ENCODE measurements at regions not wholly inside any gene's neighbourhood (a gene's known extent, or its start where the extent isn't known, plus 50 kb on each side); places are given as distances from the start of the nearest gene placed in this dataset.

DNA sequence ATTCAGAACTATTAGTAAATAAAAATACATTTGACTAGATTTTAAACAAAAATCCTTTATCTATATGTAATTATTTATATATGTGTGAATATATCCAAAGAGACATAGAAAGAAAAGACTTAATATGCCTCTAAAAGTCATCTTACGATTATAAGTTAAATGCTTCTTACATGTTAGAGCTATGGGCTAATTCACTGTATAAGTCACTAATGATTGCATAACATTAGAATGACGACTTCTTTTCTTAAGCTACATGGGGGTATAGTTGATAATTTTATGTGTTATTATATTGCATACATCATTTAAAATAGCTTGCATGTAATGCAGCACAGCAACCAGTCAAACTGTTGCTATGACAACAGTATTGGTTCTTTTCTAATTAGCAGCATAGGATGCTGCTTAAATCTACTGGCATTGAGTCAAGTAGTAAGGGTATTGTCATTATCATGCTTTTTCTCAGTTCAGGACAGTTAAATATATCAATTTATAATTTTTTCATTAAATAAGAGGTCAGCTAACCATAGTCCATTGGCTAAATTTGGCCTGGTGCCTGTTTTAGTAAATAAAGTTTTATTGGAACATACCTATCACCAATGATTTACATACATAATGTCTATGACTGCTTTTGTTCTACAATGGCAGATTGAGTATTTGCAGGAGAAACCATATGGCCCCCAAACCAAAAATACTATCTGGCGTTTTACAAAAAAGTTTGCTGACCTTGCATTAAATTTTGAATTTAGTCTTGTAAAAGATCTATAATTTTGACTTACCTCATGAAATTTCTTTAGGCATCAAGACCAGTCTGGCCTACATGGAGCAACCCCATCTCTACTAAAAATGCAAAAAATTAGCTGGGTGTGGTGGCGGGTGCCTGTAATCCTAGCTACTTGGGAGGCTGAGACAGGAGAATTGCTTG is 207.7 kb upstream of the ZSWIM2 start:
- TF ChIP-seq, protein P1, sequence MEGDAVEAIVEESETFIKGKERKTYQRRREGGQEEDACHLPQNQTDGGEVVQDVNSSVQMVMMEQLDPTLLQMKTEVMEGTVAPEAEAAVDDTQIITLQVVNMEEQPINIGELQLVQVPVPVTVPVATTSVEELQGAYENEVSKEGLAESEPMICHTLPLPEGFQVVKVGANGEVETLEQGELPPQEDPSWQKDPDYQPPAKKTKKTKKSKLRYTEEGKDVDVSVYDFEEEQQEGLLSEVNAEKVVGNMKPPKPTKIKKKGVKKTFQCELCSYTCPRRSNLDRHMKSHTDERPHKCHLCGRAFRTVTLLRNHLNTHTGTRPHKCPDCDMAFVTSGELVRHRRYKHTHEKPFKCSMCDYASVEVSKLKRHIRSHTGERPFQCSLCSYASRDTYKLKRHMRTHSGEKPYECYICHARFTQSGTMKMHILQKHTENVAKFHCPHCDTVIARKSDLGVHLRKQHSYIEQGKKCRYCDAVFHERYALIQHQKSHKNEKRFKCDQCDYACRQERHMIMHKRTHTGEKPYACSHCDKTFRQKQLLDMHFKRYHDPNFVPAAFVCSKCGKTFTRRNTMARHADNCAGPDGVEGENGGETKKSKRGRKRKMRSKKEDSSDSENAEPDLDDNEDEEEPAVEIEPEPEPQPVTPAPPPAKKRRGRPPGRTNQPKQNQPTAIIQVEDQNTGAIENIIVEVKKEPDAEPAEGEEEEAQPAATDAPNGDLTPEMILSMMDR (IDR thresholded peaks at IDR 0.05; ENCODE audit: insufficient read depth, low read length, poor library complexity, severe bottlenecking): no peak
- TF ChIP-seq EZH2phosphoT487 (conservative IDR thresholded peaks at IDR 0.05; ENCODE audit: low read length): no peak
